ENCODE measurements at regions not wholly inside any gene's neighbourhood (a gene's known extent, or its start where the extent isn't known, plus 50 kb on each side); places are given as distances from the start of the nearest gene placed in this dataset.

DNA sequence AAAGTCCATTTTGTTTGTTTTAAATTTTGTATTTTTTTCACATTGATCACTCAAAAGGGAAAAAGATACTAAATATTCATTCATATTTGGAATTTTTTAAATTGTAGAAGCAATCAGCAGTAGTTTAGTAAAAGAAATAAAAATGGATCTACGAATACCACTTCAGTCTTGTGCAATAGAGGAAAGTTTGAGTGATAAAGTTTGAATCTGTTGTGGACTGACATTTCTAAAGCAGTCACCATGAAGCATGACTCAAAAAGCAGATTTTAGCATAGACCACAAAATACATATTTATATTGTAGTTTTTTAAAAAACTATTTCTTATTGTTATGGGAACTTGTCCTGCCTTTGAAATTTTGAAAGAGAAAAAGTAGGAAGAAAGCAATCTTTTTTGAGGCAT is 520.5 kb upstream of the ZEB2 start:
- DNase-seq = no peak

DNA sequence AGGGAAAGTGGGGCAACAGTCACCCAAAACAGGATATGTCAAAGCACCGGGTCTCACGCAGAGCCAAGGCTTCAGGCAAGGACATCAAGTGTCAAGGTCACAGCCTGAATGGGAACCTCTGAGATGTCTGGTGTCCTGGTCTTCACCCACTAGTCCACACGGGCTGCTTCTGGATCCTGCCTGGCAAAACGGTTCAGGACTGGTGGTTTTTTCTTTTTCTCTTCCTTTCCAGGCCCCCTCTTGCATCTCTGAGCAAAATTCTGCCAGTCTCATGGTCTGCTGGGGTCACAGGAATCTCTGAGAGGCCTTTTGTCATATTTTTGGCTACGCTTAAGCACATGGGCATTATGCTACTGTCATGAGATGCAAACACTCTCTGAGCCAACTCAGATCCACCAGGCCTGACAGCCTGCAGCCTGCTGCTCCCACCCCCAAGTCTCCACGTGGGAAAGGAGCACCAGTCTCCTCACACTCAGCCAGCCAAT is 518.2 kb upstream of the ZEB2 start:
- DNase-seq = no peak

- no peak for DNase-seq
Observed at GRCh38 chr2:145036421-145037011, 516.6 kb upstream of the ZEB2 start.

GRCh38 chr2:145034511-145034910 is 514.6 kb upstream of the ZEB2 start:
- DNase-seq = no peak

DNA sequence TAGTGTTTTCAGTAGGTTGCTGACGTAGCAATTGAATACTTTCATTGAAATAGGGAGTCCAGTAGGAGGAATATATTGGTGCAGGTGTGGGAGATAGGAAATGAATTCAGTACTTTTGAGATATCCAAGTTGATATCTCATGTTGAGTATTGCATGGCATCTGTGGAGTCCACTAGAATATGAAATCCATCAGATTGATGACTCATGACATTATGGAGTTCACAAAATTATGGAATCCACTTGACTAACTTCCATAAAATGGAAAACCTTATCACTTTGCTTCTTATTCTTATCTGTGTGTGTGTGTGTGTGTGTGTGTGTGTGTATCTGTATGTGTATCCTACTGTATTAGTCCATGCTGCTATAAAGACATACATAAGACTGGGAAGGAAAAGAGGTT is 513.5 kb upstream of the ZEB2 start:
- DNase-seq = no peak

GRCh38 chr2:145032791-145033190 is 512.9 kb upstream of the ZEB2 start:
- DNase-seq = no peak

DNA sequence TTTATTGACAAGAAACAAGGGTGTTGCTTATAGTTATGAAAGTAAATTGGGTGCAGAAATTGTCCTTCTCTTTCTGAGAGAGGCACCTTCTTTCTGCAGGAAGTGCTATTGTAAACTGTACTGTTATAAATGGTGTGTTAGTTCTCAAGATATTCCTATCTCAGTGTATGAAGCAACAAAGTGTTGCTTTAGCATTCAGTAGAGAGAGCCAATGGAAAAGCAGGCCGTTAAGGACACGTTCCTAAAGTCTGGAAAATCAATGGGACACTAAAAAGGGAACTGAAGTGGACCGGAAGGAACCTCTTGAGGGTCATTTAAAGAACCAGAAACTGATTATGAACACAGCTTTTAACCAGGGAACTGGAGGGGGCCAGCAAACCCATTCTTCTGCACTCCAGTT is 510.0 kb upstream of the ZEB2 start:
- DNase-seq = no peak

DNA sequence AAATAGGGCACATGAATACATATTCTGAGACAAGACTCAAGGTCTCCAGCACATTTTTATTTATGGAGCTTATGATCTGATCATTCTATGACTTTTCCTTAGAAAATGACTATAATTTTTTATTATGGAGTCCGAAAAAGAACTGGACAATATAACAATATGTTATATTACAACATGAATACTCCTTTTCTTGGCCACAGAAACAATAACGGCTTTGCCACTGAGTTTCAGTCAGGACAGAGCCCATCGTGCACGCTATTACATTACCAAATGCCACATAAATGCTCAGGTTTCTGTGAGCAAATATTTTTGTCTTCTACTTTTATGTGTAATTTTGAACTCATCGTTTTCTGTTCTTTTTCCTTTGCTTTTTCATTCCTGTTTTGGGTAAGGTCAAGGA is 509.2 kb upstream of the ZEB2 start:
- DNase-seq = no peak

- no peak for DNase-seq
Observed at GRCh38 chr2:145028101-145028920, 508.4 kb upstream of the ZEB2 start.

DNA sequence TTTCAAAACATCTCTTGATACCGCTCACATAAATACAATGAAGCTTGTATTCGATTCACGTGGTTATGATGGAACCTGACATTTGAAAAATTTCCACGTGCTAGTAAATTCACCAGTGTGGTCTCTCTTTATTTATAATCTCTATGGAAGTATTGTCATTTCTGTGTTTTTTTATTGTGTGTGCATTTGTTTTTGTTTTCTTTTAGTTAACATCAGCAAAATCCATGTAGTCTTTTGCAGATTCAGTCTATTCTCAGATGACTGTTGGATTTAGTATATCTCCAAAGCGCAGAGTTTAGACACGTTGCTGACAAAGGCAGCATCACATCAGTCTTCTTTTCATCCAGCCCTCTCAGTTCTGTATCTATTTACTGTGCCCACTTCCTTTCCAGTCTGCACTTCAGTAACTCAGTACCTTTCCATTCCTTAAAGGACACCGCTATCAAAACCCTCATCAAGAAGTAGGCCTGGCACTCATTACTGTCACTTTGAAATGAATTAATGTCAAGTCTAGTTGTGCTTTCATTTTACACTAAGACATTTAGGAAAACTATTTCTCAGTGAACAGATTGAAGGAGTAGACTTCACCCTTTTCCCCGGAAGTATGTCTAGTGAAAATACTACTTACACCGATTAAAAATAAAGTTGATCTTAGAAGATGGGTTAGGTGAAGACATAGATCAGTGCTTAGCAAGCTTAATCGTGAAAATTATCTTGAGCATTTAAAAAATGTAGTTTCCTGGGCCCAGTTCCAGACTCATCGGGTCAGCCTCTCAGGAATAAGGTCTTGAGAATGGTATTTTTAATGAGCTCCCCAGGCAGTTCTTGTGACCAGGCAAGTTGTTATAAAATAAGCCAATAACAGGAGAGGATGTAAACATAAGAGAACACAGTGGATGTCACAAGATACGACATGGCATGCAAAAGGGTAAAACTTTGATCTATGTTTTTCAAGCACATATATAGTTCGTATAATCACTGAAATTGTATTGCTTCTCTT is 506.8 kb upstream of the ZEB2 start:
- no peak for DNase-seq

DNA sequence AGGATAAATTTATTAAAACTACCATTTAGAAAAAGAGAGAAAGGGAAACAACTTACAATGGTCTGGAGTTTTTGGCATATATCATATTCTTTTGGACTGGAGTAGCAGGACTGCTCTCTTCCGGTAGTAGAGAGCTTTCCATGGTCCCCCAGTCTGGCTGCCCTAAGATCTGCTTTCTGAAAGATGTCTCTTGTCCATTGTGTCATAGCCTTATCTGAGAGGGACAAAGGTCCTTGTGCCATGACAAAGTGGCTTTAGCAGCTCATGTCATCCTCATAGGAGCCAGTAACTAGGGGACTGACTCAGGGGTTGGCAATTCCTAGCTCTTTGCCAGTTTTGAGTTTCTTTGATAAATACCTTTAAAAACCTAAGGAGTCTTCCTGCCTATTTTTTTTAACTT is 505.5 kb upstream of the ZEB2 start:
- DNase-seq = no peak

GRCh38 chr2:145023334-145023934 is 503.5 kb upstream of the ZEB2 start:
- no peak for DNase-seq

DNA sequence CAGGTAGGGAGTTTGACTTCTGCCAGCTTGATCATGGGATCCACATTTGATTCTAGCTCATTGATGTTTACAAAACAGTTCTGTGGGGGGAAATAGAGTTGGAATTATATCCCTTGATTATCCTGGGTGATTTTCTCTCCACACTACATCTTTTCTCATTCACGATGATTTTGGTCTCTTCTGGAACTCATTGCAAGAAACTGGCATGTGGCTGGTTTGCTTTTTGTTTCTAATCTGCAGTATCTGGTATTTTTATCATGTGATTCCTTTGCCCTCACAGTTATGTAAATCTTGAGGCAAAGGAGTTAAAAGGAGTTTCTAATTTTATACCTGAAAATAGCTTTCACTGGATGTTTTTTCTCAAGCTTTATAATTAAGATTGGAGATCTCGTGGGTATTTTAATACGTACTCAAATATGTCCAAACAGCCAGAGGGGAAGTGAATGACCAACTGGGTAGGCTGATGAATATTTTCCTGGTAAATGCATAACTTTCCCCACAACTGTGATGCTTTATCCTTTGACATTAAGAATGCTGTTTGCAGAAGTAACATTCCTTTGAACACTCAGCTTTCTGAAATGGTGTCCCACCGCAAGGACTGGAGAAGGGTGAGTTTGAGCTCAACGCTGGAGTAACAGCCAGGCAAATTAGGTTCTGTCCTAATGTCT is 502.9 kb upstream of the ZEB2 start:
- no peak for DNase-seq

DNA sequence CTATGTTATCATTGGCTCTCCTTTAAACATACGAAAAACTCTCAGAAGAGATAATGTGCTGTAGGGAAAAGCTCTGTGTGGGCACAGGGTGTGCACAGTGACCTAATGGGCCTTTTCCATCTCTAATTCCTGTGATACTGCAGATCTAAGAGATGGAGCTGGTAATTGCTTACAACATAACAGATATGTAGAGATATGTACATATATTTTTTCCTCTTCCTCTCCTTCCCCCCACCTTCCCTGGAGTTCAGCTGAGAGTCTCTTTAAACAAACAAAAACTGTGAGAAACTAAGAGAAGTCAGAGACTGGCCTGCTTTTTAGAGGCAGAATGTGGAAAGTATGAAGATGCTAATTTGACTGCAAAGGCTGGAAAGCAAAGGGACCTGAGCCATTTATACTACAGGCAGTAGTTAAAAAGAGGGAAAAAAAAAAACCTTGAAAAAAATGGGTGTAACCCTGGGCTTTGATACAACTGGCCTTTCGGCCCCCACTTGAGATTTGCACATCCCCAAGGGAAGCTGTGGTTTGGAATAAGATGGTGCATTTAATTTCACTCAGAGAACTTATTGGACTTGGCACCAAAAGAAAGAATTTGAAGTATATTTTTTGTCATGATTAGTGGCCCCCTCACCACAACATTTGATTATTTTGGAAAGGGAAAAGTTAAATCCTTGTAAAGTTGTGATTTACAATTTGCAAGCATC is 502.2 kb upstream of the ZEB2 start:
- DNase-seq = no peak

DNA sequence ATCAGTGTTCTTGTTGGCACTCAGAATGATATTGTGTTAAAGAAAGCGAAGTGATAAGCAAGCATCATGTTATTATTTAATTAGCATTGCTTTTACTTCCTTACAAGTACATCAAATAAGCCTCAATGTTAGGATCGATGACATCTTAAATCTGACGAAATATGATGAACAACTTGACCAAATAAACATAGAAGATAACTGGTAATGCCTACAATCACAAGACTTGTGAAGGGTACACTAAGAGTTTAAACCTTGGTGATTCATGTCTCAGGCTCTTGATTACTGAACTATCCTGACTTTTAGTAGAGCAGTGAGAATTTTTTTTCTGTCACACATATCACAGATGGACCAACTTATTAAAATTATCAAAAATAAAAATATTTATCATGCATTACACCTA is 500.8 kb upstream of the ZEB2 start:
- DNase-seq = no peak

DNA sequence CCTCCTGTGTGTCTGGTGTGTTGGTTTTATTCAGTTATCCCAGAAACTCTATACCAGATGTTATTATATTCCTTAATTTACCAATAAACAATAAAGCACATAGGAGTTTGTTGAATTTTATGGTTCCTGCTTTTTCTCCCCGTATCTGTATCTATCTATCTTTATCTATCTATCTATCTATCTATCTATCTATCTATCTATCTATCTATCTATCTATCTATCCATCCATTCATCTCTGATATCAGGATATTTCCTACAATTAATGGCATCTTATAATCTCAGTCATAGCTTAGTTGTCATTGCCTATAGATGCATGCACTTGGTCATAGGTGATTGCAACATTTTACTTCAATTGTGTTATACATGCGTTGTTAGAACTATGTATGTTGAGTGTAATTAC is 500.2 kb upstream of the ZEB2 start:
- DNase-seq = no peak

DNA sequence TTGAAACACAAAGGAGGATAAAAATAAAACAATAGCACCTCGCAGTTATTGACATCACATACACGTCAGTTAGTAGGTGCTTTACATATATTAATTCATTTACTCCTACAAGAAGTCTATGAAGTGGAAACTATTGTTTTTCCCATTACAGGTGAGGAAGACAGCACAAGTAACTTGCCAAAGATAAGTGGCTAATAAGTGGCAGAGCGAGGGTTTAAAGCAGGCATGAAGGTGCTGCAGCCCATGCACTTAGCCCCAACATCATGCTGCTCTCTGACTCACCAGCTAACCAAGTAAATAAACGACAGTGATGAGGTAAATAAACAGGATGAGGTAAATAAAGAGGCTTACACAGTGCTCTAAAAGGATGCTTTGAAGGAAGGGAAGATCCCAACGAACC is 498.6 kb upstream of the ZEB2 start:
- DNase-seq = no peak

- no peak for DNase-seq
Observed at GRCh38 chr2:145017149-145017548, 497.2 kb upstream of the ZEB2 start.

DNA sequence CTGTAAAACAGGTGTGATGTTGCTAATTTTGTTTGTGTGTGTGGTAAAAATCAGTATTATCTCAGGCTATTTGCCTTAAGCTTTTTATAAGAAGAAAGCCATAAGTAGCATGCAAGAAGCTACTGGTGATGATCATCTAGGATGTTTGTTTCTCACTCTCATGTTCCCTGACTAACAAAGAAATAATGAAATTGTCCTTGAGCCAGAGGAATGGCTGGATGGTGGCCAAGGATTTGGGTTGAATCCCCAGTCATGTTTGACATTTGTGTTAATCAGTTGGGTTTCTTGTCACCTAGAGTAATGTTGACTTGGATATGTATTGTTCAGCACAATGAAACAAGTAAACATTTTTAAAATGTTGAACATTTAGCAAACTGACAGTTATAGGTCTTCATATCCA is 496.8 kb upstream of the ZEB2 start:
- DNase-seq = no peak

- no peak for DNase-seq
Observed at GRCh38 chr2:145015561-145015960, 495.6 kb upstream of the ZEB2 start.

GRCh38 chr2:145012806-145013205 is 492.9 kb upstream of the ZEB2 start:
- DNase-seq = no peak

GRCh38 chr2:145012214-145012670 is 492.3 kb upstream of the ZEB2 start:
- no peak for DNase-seq
